Kidney epithelial cell (primary cell): ENCODE measurements at regions not wholly inside any gene's neighbourhood (a gene's known extent, or its start where the extent isn't known, plus 50 kb on each side); places are given as distances from the start of the nearest gene placed in this dataset.

Experiments
- DNase-seq: peaks from one replicate; pipeline ENCODE4 v3.0.0-alpha.2; 2010; ENCODE audit warnings: low read depth
- H3K27me3 ChIP-seq: 2 replicates; pipeline ENCODE4 v1.6.0; 2011; ENCODE audit warnings: low read length; ENCODE audit not compliant: control insufficient read depth, insufficient read depth
- H3K36me3 ChIP-seq: 2 replicates; pipeline ENCODE4 v1.5.1; 2011; ENCODE audit warnings: low read length; ENCODE audit not compliant: control insufficient read depth, insufficient read depth
- H3K4me3 ChIP-seq: 2 replicates; pipeline ENCODE4 v1.5.1; 2011; ENCODE audit warnings: low read depth, mild to moderate bottlenecking, control low read depth, low read length
- TF ChIP-seq, protein P1 (sequence below): IDR thresholded peaks from 2 replicates; pipeline ENCODE4 v1.5.1; 2011; ENCODE audit warnings: mild to moderate bottlenecking, moderate library complexity, low read length, control low read depth, inconsistent platforms; ENCODE audit not compliant: insufficient read depth, poor library complexity, severe bottlenecking

DNA sequence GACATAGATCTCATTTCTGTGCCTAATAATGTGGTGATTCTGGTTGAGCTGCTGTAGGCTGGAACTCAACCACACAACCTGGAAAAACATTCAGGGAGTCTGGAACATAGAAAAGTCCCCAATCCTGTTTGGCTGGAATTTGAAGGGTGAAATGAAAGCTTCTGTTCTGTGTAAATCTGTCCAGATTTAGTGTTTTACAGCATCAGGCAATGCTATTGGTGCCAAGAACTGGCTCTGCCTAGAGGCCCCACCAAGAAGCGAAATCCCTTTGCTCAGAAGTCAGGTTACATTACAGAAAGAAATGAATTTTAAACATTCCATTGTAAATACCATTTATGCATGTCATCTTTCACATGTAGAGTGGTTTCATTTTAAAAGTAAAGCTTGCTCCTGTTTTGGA, 56.3 kb downstream of the TMEM174 start:
- H3K27me3 ChIP-seq: no peaks in the 10 kb centered on the region
- DNase-seq: no peak
- H3K36me3 ChIP-seq: no peaks in the 10 kb centered on the region
- TF ChIP-seq, protein P1, sequence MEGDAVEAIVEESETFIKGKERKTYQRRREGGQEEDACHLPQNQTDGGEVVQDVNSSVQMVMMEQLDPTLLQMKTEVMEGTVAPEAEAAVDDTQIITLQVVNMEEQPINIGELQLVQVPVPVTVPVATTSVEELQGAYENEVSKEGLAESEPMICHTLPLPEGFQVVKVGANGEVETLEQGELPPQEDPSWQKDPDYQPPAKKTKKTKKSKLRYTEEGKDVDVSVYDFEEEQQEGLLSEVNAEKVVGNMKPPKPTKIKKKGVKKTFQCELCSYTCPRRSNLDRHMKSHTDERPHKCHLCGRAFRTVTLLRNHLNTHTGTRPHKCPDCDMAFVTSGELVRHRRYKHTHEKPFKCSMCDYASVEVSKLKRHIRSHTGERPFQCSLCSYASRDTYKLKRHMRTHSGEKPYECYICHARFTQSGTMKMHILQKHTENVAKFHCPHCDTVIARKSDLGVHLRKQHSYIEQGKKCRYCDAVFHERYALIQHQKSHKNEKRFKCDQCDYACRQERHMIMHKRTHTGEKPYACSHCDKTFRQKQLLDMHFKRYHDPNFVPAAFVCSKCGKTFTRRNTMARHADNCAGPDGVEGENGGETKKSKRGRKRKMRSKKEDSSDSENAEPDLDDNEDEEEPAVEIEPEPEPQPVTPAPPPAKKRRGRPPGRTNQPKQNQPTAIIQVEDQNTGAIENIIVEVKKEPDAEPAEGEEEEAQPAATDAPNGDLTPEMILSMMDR: no peak
- H3K4me3 ChIP-seq: no peak overlapping the region

DNA sequence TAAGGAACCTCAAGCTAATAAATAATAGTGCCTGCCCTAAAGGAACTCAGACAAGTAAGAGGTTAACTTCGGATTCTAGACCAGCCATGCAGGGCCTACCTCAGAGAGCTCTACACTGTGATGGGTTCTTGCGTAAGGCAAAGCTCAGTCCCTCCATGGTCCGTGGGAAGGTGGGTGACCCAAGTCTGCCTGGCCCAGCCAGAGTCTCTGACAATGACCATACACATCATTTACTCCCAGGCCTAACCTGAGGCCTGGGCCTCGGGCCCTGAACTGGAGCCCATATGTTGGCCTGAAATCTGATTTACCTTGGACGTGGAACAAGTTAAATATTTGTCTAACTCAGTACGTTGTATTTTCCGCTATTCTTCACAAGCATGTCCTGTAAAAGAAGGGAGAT, 55.1 kb downstream of the TMEM174 start:
- no peaks in the 10 kb centered on the region for H3K36me3 ChIP-seq
- no peak for DNase-seq
- TF ChIP-seq, protein P1: no peak
- no peak overlapping the region for H3K4me3 ChIP-seq
- H3K27me3 ChIP-seq: no peaks in the 10 kb centered on the region
